Endothelial cell of umbilical vein (primary cell): ENCODE measurements at regions not wholly inside any gene's neighbourhood (a gene's known extent, or its start where the extent isn't known, plus 50 kb on each side); places are given as distances from the start of the nearest gene placed in this dataset.

Experiments
- BruUV-seq: library from RNA; stranded (reverse); fragments of 400-500 nt; replicated peaks from 2 replicates; lab custom pipeline; 2021; lab: Mats Ljungman, UMichigan
- CTCF ChIA-PET: fragments of 300-600, 350-600 bp; sonication (Branson Sonifier 250); formaldehyde crosslinking; loops from one replicate; lab custom pipeline; 2021; ENCODE audit warnings: antibody characterized with exemption, inconsistent platforms; lab: Charles Lee
- POLR2A ChIA-PET: fragments of 300-600, 350-600 bp; sonication (Branson Sonifier 250); formaldehyde crosslinking; loops from one replicate; lab custom pipeline; 2021; ENCODE audit warnings: antibody characterized with exemption, inconsistent platforms; lab: Charles Lee
- DNase-seq: peaks from one replicate; pipeline ENCODE4 v3.0.0-alpha.2; 2011; ENCODE audit warnings: low read depth, low spot score
- FAIRE-seq: peaks from 2 replicates; lab custom pipeline; 2011; peaks lifted over from hg19 to GRCh38; lab: Jason Lieb, UNC
- H2AFZ ChIP-seq: 2 replicates; pipeline ENCODE4 v1.6.0; 2012; ENCODE audit warnings: low read depth, low read length, control low read depth, inconsistent platforms
- H3K27ac ChIP-seq: 2 replicates; pipeline ENCODE4 v1.5.1; 2011; ENCODE audit warnings: low read depth, mild to moderate bottlenecking, control low read depth, low read length, moderate library complexity; ENCODE audit not compliant: insufficient read depth
- H3K27me3 ChIP-seq, 2 experiments: 2 replicates each; pipeline versions ENCODE4 v1.6.0 to v1.6.1; 2011; ENCODE audit warnings: low read length in 2 of 2, mixed read lengths in 1 of 2; ENCODE audit not compliant: control insufficient read depth in 2 of 2, insufficient read depth in 2 of 2
- H3K36me3 ChIP-seq, 2 experiments: 2 replicates in 1 of 2; 3 replicates in 1 of 2; pipeline ENCODE4 v1.5.1; 2011; ENCODE audit warnings: low read length in 2 of 2, mild to moderate bottlenecking in 1 of 2, moderate library complexity in 1 of 2; ENCODE audit not compliant: control insufficient read depth in 2 of 2, insufficient read depth in 2 of 2; ENCODE audit errors: extremely low read depth in 1 of 2
- H3K4me1 ChIP-seq: 3 replicates; pipeline ENCODE4 v1.5.1; 2011; ENCODE audit warnings: mild to moderate bottlenecking, low read length; ENCODE audit not compliant: control insufficient read depth, insufficient read depth; ENCODE audit errors: extremely low read depth
- H3K4me2 ChIP-seq: 2 replicates; pipeline ENCODE4 v1.6.1; 2011; ENCODE audit warnings: low read length, control low read depth, mixed read lengths; ENCODE audit not compliant: insufficient read depth
- H3K4me3 ChIP-seq, 3 experiments: fragments of 200-600 bp in 1 of 3; sonication (generic), shearing (Covaris generic) in 1 of 3; replicated peaks in 1 of 3; 2 replicates each; pipeline ENCODE4 v1.5.1; 2011 to 2016; ENCODE audit warnings: control low read depth in 3 of 3, low read length in 3 of 3, mild to moderate bottlenecking in 2 of 3, inconsistent platforms in 1 of 3, low read depth in 1 of 3, moderate library complexity in 1 of 3; ENCODE audit not compliant: insufficient read depth in 1 of 3
- H3K79me2 ChIP-seq: 2 replicates; pipeline ENCODE4 v1.6.0; 2012; ENCODE audit warnings: low read length, inconsistent platforms; ENCODE audit not compliant: control insufficient read depth, insufficient read depth
- H3K9ac ChIP-seq: replicated peaks from 2 replicates; pipeline ENCODE3; 2011; ENCODE audit warnings: low read length, control low read depth; ENCODE audit not compliant: insufficient read depth; ENCODE audit errors: extremely low read depth
- H3K9me1 ChIP-seq: replicated peaks from 3 replicates; pipeline ENCODE4 v1.6.0; 2011; ENCODE audit warnings: mild to moderate bottlenecking, low read length; ENCODE audit not compliant: control insufficient read depth, insufficient read depth; ENCODE audit errors: extremely low read depth
- H3K9me3 ChIP-seq: replicated peaks from 2 replicates; pipeline ENCODE4 v1.5.1; 2012; ENCODE audit warnings: low read length, inconsistent platforms; ENCODE audit not compliant: control insufficient read depth, insufficient read depth
- H4K20me1 ChIP-seq: replicated peaks from 2 replicates; pipeline ENCODE3; 2011; ENCODE audit warnings: mild to moderate bottlenecking, low read length; ENCODE audit not compliant: control insufficient read depth, insufficient read depth; ENCODE audit errors: extremely low read depth
- CTCF ChIP-seq, 2 donors: IDR thresholded peaks; 1 replicate in 1 of 2; 2 replicates in 1 of 2; pipeline ENCODE4 v1.5.1; 2011; ENCODE audit warnings: low read length in 2 of 2, mild to moderate bottlenecking in 2 of 2, moderate library complexity in 2 of 2, control low read depth in 1 of 2, inconsistent platforms in 1 of 2, low read depth in 1 of 2; ENCODE audit not compliant: insufficient read depth in 1 of 2; ENCODE audit errors: extremely low read depth in 1 of 2
- EZH2 ChIP-seq: IDR thresholded peaks from 2 replicates; pipeline ENCODE4 v1.6.1; 2012; ENCODE audit warnings: borderline replicate concordance, low read depth, mild to moderate bottlenecking, moderate library complexity, low read length, inconsistent platforms; ENCODE audit not compliant: severe bottlenecking
- FOS ChIP-seq: IDR thresholded peaks from 2 replicates; pipeline ENCODE4 v1.6.1; 2011; ENCODE audit warnings: mild to moderate bottlenecking, low read length, moderate library complexity, borderline replicate concordance; ENCODE audit not compliant: insufficient read depth
- GATA2 ChIP-seq: IDR thresholded peaks from 2 replicates; pipeline ENCODE4 v1.7.0; 2011; ENCODE audit warnings: low read depth, mild to moderate bottlenecking, moderate library complexity, mixed read lengths, low read length; ENCODE audit not compliant: insufficient read length, insufficient read depth
- JUN ChIP-seq: IDR thresholded peaks from 2 replicates; pipeline ENCODE4 v1.6.1; 2011; ENCODE audit warnings: borderline replicate concordance, low read depth; ENCODE audit not compliant: insufficient read length, insufficient read depth
- MAX ChIP-seq: IDR thresholded peaks from 2 replicates; pipeline ENCODE4 v1.6.1; 2011; ENCODE audit not compliant: insufficient read depth, insufficient read length
- MYC ChIP-seq: IDR thresholded peaks from one replicate; pipeline ENCODE4 v1.6.1; 2011; ENCODE audit warnings: mild to moderate bottlenecking, low read depth, low read length
- POLR2A ChIP-seq: IDR thresholded peaks from 2 replicates; pipeline ENCODE4 v1.6.1; 2012; ENCODE audit warnings: low read depth, mild to moderate bottlenecking, control low read depth, low read length
- POLR2AphosphoS5 ChIP-seq: IDR thresholded peaks from 2 replicates; pipeline ENCODE4 v1.6.1; 2012; ENCODE audit warnings: low read depth, mild to moderate bottlenecking, control low read depth, low read length, moderate library complexity; ENCODE audit not compliant: insufficient read depth
- dilution Hi-C: fragments of 300-500 bp; cut with MboI; formaldehyde crosslinking; loops from one replicate; pipeline ENCODE4 v1.15.0; 2019; ENCODE audit warnings: low sequenced_read_pairs; ENCODE audit not compliant: extremely low pct_ligation_motif_present
- intact Hi-C: fragments of 100-400 bp; cut with micrococcal nuclease; formaldehyde crosslinking; loops from one replicate; pipeline ENCODE4 v1.10.0; 2022

GRCh38 chr4:147076728-147077127, 131.1 kb upstream of the TTC29 start:
- DNase-seq (no peak), FAIRE-seq (no peak)
- H3K9me3 ChIP-seq: no peaks in the 10 kb centered on the region
- dilution Hi-C loops (no loop called here), intact Hi-C loops (no loop called here)
- H3K9me1 ChIP-seq: no peaks in the 10 kb centered on the region
- H3K27ac ChIP-seq: no peak overlapping the region
- BruUV-seq: no TSS peak
- H3K9ac ChIP-seq: no peak overlapping the region
- H3K79me2 ChIP-seq: no peaks in the 10 kb centered on the region
- no peak overlapping the region for H3K4me2 ChIP-seq
- H4K20me1 ChIP-seq: no peaks in the 10 kb centered on the region
- TF ChIP-seq FOS (no peak), GATA2 (no peak), MAX (no peak), EZH2 (no peak), POLR2A (no peak), CTCF (IDR thresholded peaks at IDR 0.05; ENCODE audit: extremely low read depth in 1 of 2, insufficient read depth in 1 of 2, low read depth in 1 of 2, low read length in 2 of 2) (no peak), JUN (no peak), POLR2AphosphoS5 (no peak), MYC (no peak)
- H3K36me3 ChIP-seq: no peaks in the 10 kb centered on the region
- no peak overlapping the region for H2AFZ ChIP-seq
- ChIA-PET CTCF (interaction anchor here (0.8 to 1.0 kb wide), 2 partner anchors 20 to 58 kb away, joined by 3 to 8 read pairs; no protein-coding TSS in a partner anchor), POLR2A (no interaction called here)
- peaks cover 5 to 11% of the 10 kb centered on the region in 2 experiments for H3K27me3 ChIP-seq
- no peak overlapping the region for H3K4me3 ChIP-seq
- peaks cover 7% of the 10 kb centered on the region for H3K4me1 ChIP-seq
